ENCODE measurements at regions not wholly inside any gene's neighbourhood (a gene's known extent, or its start where the extent isn't known, plus 50 kb on each side); places are given as distances from the start of the nearest gene placed in this dataset.

- no peaks in the 10 kb centered on the region for H3K4me1 ChIP-seq (ENCODE audit: control insufficient read depth, extremely low read depth, insufficient read depth, low read length)
- H3K27me3 ChIP-seq (ENCODE audit: control insufficient read depth, insufficient read depth, low read length), result no peaks in the 10 kb centered on the region
- TF ChIP-seq, protein P1, sequence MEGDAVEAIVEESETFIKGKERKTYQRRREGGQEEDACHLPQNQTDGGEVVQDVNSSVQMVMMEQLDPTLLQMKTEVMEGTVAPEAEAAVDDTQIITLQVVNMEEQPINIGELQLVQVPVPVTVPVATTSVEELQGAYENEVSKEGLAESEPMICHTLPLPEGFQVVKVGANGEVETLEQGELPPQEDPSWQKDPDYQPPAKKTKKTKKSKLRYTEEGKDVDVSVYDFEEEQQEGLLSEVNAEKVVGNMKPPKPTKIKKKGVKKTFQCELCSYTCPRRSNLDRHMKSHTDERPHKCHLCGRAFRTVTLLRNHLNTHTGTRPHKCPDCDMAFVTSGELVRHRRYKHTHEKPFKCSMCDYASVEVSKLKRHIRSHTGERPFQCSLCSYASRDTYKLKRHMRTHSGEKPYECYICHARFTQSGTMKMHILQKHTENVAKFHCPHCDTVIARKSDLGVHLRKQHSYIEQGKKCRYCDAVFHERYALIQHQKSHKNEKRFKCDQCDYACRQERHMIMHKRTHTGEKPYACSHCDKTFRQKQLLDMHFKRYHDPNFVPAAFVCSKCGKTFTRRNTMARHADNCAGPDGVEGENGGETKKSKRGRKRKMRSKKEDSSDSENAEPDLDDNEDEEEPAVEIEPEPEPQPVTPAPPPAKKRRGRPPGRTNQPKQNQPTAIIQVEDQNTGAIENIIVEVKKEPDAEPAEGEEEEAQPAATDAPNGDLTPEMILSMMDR (conservative IDR thresholded peaks at IDR 0.05 in 1 of 2, IDR thresholded peaks at IDR 0.05 in 1 of 2; ENCODE audit: low read depth in 1 of 2, low read length in 2 of 2), result no peak
- TF ChIP-seq EZH2 (IDR thresholded peaks at IDR 0.05; ENCODE audit: low read length, missing control alignments), result no peak
- H3K79me2 ChIP-seq (ENCODE audit: control insufficient read depth, insufficient read depth, low read length), result no peaks in the 10 kb centered on the region
- H3K4me2 ChIP-seq (ENCODE audit: extremely low read depth, insufficient read depth, low read length), result no peak overlapping the region
- no peak overlapping the region for H3K27ac ChIP-seq (ENCODE audit: insufficient read depth, low read length)
- peak; percentile 24 to 73 for DNase-seq (ENCODE audit: low read depth in 2 of 2)
- H3K36me3 ChIP-seq (ENCODE audit: control insufficient read depth, insufficient read depth, low read length), result no peaks in the 10 kb centered on the region
- no peak overlapping the region for H2AFZ ChIP-seq (ENCODE audit: low read length)
- no peaks in the 10 kb centered on the region for H4K20me1 ChIP-seq (ENCODE audit: control insufficient read depth, extremely low read depth, insufficient read depth, low read length)
- no peaks in the 10 kb centered on the region for H3K9me3 ChIP-seq (ENCODE audit: control insufficient read depth, insufficient read depth, low read depth, low read length)
- H3K4me3 ChIP-seq (replicated peaks in 1 of 4; ENCODE audit: control extremely low read depth in 1 of 4, insufficient read depth in 1 of 4, low read depth in 3 of 4, low read length in 4 of 4), result no peak overlapping the region
- H3K9ac ChIP-seq (ENCODE audit: insufficient read depth, low read length), result no peak overlapping the region
Observed at GRCh38 chr5:174596429-174596828, 128.0 kb upstream of the MSX2 start.

GRCh38 chr5:174599992-174600391 is 124.4 kb upstream of the MSX2 start:
- Histone ChIP-seq H3K4me3 (replicated peaks in 1 of 4; ENCODE audit: control extremely low read depth in 1 of 4, insufficient read depth in 1 of 4, low read depth in 3 of 4, low read length in 4 of 4) (no peak overlapping the region), H3K9me3 (ENCODE audit: control insufficient read depth, insufficient read depth, low read depth, low read length) (no peaks in the 10 kb centered on the region), H3K36me3 (ENCODE audit: control insufficient read depth, insufficient read depth, low read length) (no peaks in the 10 kb centered on the region), H3K4me1 (ENCODE audit: control insufficient read depth, extremely low read depth, insufficient read depth, low read length) (no peaks in the 10 kb centered on the region), H3K9ac (ENCODE audit: insufficient read depth, low read length) (no peak overlapping the region), H2AFZ (ENCODE audit: low read length) (no peak overlapping the region), H3K27me3 (ENCODE audit: control insufficient read depth, insufficient read depth, low read length) (no peaks in the 10 kb centered on the region), H3K4me2 (ENCODE audit: extremely low read depth, insufficient read depth, low read length) (no peak overlapping the region), H3K79me2 (ENCODE audit: control insufficient read depth, insufficient read depth, low read length) (no peaks in the 10 kb centered on the region), H4K20me1 (ENCODE audit: control insufficient read depth, extremely low read depth, insufficient read depth, low read length) (no peaks in the 10 kb centered on the region), H3K27ac (ENCODE audit: insufficient read depth, low read length) (no peak overlapping the region)
- TF ChIP-seq EZH2 (IDR thresholded peaks at IDR 0.05; ENCODE audit: low read length, missing control alignments), result no peak
- TF ChIP-seq, protein P1 (conservative IDR thresholded peaks at IDR 0.05 in 1 of 2, IDR thresholded peaks at IDR 0.05 in 1 of 2; ENCODE audit: low read depth in 1 of 2, low read length in 2 of 2), result no peak
- no peak for DNase-seq (ENCODE audit: low read depth in 2 of 2)

- Histone ChIP-seq H3K9me3 (ENCODE audit: control insufficient read depth, insufficient read depth, low read depth, low read length) (no peaks in the 10 kb centered on the region), H3K4me2 (ENCODE audit: extremely low read depth, insufficient read depth, low read length) (no peak overlapping the region), H3K4me3 (replicated peaks in 1 of 4; ENCODE audit: control extremely low read depth in 1 of 4, insufficient read depth in 1 of 4, low read depth in 3 of 4, low read length in 4 of 4) (no peak overlapping the region), H3K27me3 (ENCODE audit: control insufficient read depth, insufficient read depth, low read length) (no peaks in the 10 kb centered on the region), H3K27ac (ENCODE audit: insufficient read depth, low read length) (no peak overlapping the region), H3K36me3 (ENCODE audit: control insufficient read depth, insufficient read depth, low read length) (no peaks in the 10 kb centered on the region), H3K4me1 (ENCODE audit: control insufficient read depth, extremely low read depth, insufficient read depth, low read length) (no peaks in the 10 kb centered on the region), H3K9ac (ENCODE audit: insufficient read depth, low read length) (no peak overlapping the region), H3K79me2 (ENCODE audit: control insufficient read depth, insufficient read depth, low read length) (no peaks in the 10 kb centered on the region), H4K20me1 (ENCODE audit: control insufficient read depth, extremely low read depth, insufficient read depth, low read length) (no peaks in the 10 kb centered on the region), H2AFZ (ENCODE audit: low read length) (no peak overlapping the region)
- TF ChIP-seq EZH2 (IDR thresholded peaks at IDR 0.05; ENCODE audit: low read length, missing control alignments), result no peak
- TF ChIP-seq, protein P1 (conservative IDR thresholded peaks at IDR 0.05 in 1 of 2, IDR thresholded peaks at IDR 0.05 in 1 of 2; ENCODE audit: low read depth in 1 of 2, low read length in 2 of 2), result no peak
- DNase-seq (ENCODE audit: low read depth in 2 of 2), result peak; percentile 29 to 47
Observed at GRCh38 chr5:174601946-174602345, 122.4 kb upstream of the MSX2 start.
